ENCODE measurements at regions not wholly inside any gene's neighbourhood (a gene's known extent, or its start where the extent isn't known, plus 50 kb on each side); places are given as distances from the start of the nearest gene placed in this dataset.

DNA sequence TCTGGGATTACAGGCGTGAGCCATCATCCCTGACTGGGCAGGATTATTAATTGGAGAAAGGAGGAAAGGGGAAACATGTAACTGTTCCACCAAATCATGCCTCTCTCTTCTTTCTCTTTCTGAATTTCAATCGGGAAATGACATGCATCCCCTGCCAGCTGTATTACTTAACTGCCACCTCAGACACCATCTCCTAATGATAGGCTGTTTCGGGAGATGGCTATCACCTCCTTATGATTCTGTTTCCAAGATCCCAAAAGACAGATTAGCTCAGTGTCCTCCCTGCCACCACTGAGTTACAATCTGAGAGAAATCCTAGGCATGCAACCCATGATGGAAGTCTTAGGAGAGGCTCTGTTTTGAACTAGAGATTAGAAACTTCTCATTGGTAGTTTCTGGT is 67.5 kb downstream of the MIS18A start:
- Histone ChIP-seq H3K4ac (ENCODE audit: low read depth in 1 of 2, low read length in 2 of 2) (no peak overlapping the region), H3K18ac (ENCODE audit: low read depth in 1 of 2, low read length in 2 of 2) (no peak overlapping the region), H2AK5ac (ENCODE audit: low read length, severe bottlenecking) (no peak overlapping the region), H4K91ac (ENCODE audit: low read length) (no peak overlapping the region), H2AFZ (ENCODE audit: low read depth, low read length) (no peak overlapping the region), H3K27me3 (ENCODE audit: control insufficient read depth in 1 of 2, insufficient read depth in 1 of 2, low read length in 2 of 2) (peaks cover 0 to 19% of the 10 kb centered on the region in 2 experiments), H3K4me1 (ENCODE audit: control insufficient read depth, insufficient read depth, low read depth, low read length) (no peaks in the 10 kb centered on the region), H3K23ac (ENCODE audit: low read length in 2 of 2) (no peak overlapping the region), H3K4me2 (ENCODE audit: low read length, poor library complexity, severe bottlenecking) (no peak overlapping the region), H2BK5ac (ENCODE audit: low read depth, low read length, poor library complexity, severe bottlenecking) (no peak overlapping the region), H3K27ac (ENCODE audit: low read length, poor library complexity, severe bottlenecking) (no peak overlapping the region), H3K14ac (ENCODE audit: low read length in 2 of 2) (no peak overlapping the region), H2BK120ac (ENCODE audit: low read depth, low read length) (no peak overlapping the region), H2BK12ac (ENCODE audit: low read length in 2 of 2) (no peak overlapping the region), H2BK15ac (ENCODE audit: low read depth, poor library complexity, severe bottlenecking) (no peak overlapping the region), H3K9me3 (ENCODE audit: control insufficient read depth, low read length) (peaks cover 5% of the 10 kb centered on the region), H3K36me3 (ENCODE audit: control insufficient read depth in 1 of 2, insufficient read depth in 2 of 2, low read depth in 1 of 2, low read length in 2 of 2) (no peaks in the 10 kb centered on the region), H4K8ac (ENCODE audit: low read length) (no peak overlapping the region), H3K4me3 (ENCODE audit: insufficient read depth in 1 of 2, low read depth in 1 of 2, low read length in 2 of 2) (no peak overlapping the region), H3K79me1 (replicated peaks; ENCODE audit: low read length, poor library complexity, severe bottlenecking) (no peaks in the 10 kb centered on the region), H3K9ac (ENCODE audit: low read length) (no peak overlapping the region)
- WGBS = 93% methylated on average over 2 of the region's 3 CpGs
- DNase-seq = no peak

GRCh38 chr21:32209580-32209979 is 69.3 kb downstream of the MIS18A start:
- H3K4me2 ChIP-seq (ENCODE audit: low read length, poor library complexity, severe bottlenecking) = no peak overlapping the region

GRCh38 chr21:32207406-32207716 is 71.5 kb downstream of the MIS18A start:
- Histone ChIP-seq H3K23ac (ENCODE audit: low read length in 2 of 2) (no peak overlapping the region), H2BK15ac (ENCODE audit: low read depth, poor library complexity, severe bottlenecking) (no peak overlapping the region), H3K27me3 (ENCODE audit: control insufficient read depth in 1 of 2, insufficient read depth in 1 of 2, low read length in 2 of 2) (peaks cover 0 to 3% of the 10 kb centered on the region in 2 experiments), H3K9me3 (ENCODE audit: control insufficient read depth, low read length) (no peaks in the 10 kb centered on the region), H2BK12ac (ENCODE audit: low read length in 2 of 2) (no peak overlapping the region), H3K9ac (ENCODE audit: low read length) (no peak overlapping the region), H4K91ac (ENCODE audit: low read length) (no peak overlapping the region), H3K18ac (ENCODE audit: low read depth in 1 of 2, low read length in 2 of 2) (no peak overlapping the region), H4K8ac (ENCODE audit: low read length) (no peak overlapping the region), H3K4me1 (ENCODE audit: control insufficient read depth, insufficient read depth, low read depth, low read length) (no peaks in the 10 kb centered on the region), H3K4me3 (ENCODE audit: insufficient read depth in 1 of 2, low read depth in 1 of 2, low read length in 2 of 2) (no peak overlapping the region), H2BK5ac (ENCODE audit: low read depth, low read length, poor library complexity, severe bottlenecking) (no peak overlapping the region), H3K4me2 (ENCODE audit: low read length, poor library complexity, severe bottlenecking) (no peak overlapping the region), H3K14ac (ENCODE audit: low read length in 2 of 2) (no peak overlapping the region), H3K79me1 (replicated peaks; ENCODE audit: low read length, poor library complexity, severe bottlenecking) (no peaks in the 10 kb centered on the region), H2AFZ (ENCODE audit: low read depth, low read length) (no peak overlapping the region), H3K36me3 (ENCODE audit: control insufficient read depth in 1 of 2, insufficient read depth in 2 of 2, low read depth in 1 of 2, low read length in 2 of 2) (no peaks in the 10 kb centered on the region), H3K27ac (ENCODE audit: low read length, poor library complexity, severe bottlenecking) (no peak overlapping the region), H2BK120ac (ENCODE audit: low read depth, low read length) (no peak overlapping the region), H3K4ac (ENCODE audit: low read depth in 1 of 2, low read length in 2 of 2) (no peak overlapping the region), H2AK5ac (ENCODE audit: low read length, severe bottlenecking) (no peak overlapping the region)
- 100% methylated on average over 1 of the region's 2 CpGs for WGBS
- no peak for DNase-seq

More at GRCh38 chr21:32209580-32209979, 69.3 kb downstream of the MIS18A start:
- H3K79me1 ChIP-seq (replicated peaks; ENCODE audit: low read length, poor library complexity, severe bottlenecking) = no peaks in the 10 kb centered on the region
- H3K9ac ChIP-seq (ENCODE audit: low read length) = no peak overlapping the region
- 86% methylated on average over 4 of the region's 4 CpGs for WGBS
- H3K9me3 ChIP-seq (ENCODE audit: control insufficient read depth, low read length) = peaks cover 5% of the 10 kb centered on the region
- no peak overlapping the region for H2BK120ac ChIP-seq (ENCODE audit: low read depth, low read length)
- H2AFZ ChIP-seq (ENCODE audit: low read depth, low read length) = no peak overlapping the region
- no peak overlapping the region for H3K23ac ChIP-seq (ENCODE audit: low read length in 2 of 2)
- no peak overlapping the region for H3K14ac ChIP-seq (ENCODE audit: low read length in 2 of 2)
- peaks cover 0 to 12% of the 10 kb centered on the region in 2 experiments for H3K27me3 ChIP-seq (ENCODE audit: control insufficient read depth in 1 of 2, insufficient read depth in 1 of 2, low read length in 2 of 2)
- no peaks in the 10 kb centered on the region for H3K4me1 ChIP-seq (ENCODE audit: control insufficient read depth, insufficient read depth, low read depth, low read length)
- H2AK5ac ChIP-seq (ENCODE audit: low read length, severe bottlenecking) = no peak overlapping the region
- H4K8ac ChIP-seq (ENCODE audit: low read length) = no peak overlapping the region
- no peak overlapping the region for H3K27ac ChIP-seq (ENCODE audit: low read length, poor library complexity, severe bottlenecking)
- no peak overlapping the region for H2BK15ac ChIP-seq (ENCODE audit: low read depth, poor library complexity, severe bottlenecking)
- no peak overlapping the region for H2BK5ac ChIP-seq (ENCODE audit: low read depth, low read length, poor library complexity, severe bottlenecking)
- no peak overlapping the region for H3K4ac ChIP-seq (ENCODE audit: low read depth in 1 of 2, low read length in 2 of 2)
- H4K91ac ChIP-seq (ENCODE audit: low read length) = no peak overlapping the region
- no peak for DNase-seq
- H3K4me3 ChIP-seq (ENCODE audit: insufficient read depth in 1 of 2, low read depth in 1 of 2, low read length in 2 of 2) = no peak overlapping the region
- H3K18ac ChIP-seq (ENCODE audit: low read depth in 1 of 2, low read length in 2 of 2) = no peak overlapping the region
- H2BK12ac ChIP-seq (ENCODE audit: low read length in 2 of 2) = no peak overlapping the region
- no peaks in the 10 kb centered on the region for H3K36me3 ChIP-seq (ENCODE audit: control insufficient read depth in 1 of 2, insufficient read depth in 2 of 2, low read depth in 1 of 2, low read length in 2 of 2)

GRCh38 chr21:32206631-32207405 is 72.0 kb downstream of the MIS18A start:
- Histone ChIP-seq H3K4me1 (ENCODE audit: control insufficient read depth, insufficient read depth, low read depth, low read length) (no peaks in the 10 kb centered on the region), H3K79me1 (replicated peaks; ENCODE audit: low read length, poor library complexity, severe bottlenecking) (no peaks in the 10 kb centered on the region), H3K14ac (ENCODE audit: low read length in 2 of 2) (no peak overlapping the region)

More at GRCh38 chr21:32206631-32207405, 72.0 kb downstream of the MIS18A start:
- Histone ChIP-seq H3K27ac (ENCODE audit: low read length, poor library complexity, severe bottlenecking) (no peak overlapping the region), H3K4me2 (ENCODE audit: low read length, poor library complexity, severe bottlenecking) (no peak overlapping the region), H4K8ac (ENCODE audit: low read length) (no peak overlapping the region), H2BK12ac (ENCODE audit: low read length in 2 of 2) (no peak overlapping the region), H2BK120ac (ENCODE audit: low read depth, low read length) (no peak overlapping the region), H2BK5ac (ENCODE audit: low read depth, low read length, poor library complexity, severe bottlenecking) (no peak overlapping the region), H2AFZ (ENCODE audit: low read depth, low read length) (no peak overlapping the region), H3K36me3 (ENCODE audit: control insufficient read depth in 1 of 2, insufficient read depth in 2 of 2, low read depth in 1 of 2, low read length in 2 of 2) (no peaks in the 10 kb centered on the region), H3K27me3 (ENCODE audit: control insufficient read depth in 1 of 2, insufficient read depth in 1 of 2, low read length in 2 of 2) (no peaks in the 10 kb centered on the region), H2AK5ac (ENCODE audit: low read length, severe bottlenecking) (no peak overlapping the region), H3K4me3 (ENCODE audit: insufficient read depth in 1 of 2, low read depth in 1 of 2, low read length in 2 of 2) (no peak overlapping the region), H3K23ac (ENCODE audit: low read length in 2 of 2) (no peak overlapping the region), H3K18ac (ENCODE audit: low read depth in 1 of 2, low read length in 2 of 2) (no peak overlapping the region), H3K9me3 (ENCODE audit: control insufficient read depth, low read length) (no peaks in the 10 kb centered on the region), H2BK15ac (ENCODE audit: low read depth, poor library complexity, severe bottlenecking) (no peak overlapping the region), H3K4ac (ENCODE audit: low read depth in 1 of 2, low read length in 2 of 2) (no peak overlapping the region), H4K91ac (ENCODE audit: low read length) (no peak overlapping the region), H3K9ac (ENCODE audit: low read length) (no peak overlapping the region)
- WGBS = 76% methylated on average over 12 of the region's 16 CpGs
- DNase-seq = no peak
